ENCODE measurements at regions not wholly inside any gene's neighbourhood (a gene's known extent, or its start where the extent isn't known, plus 50 kb on each side); places are given as distances from the start of the nearest gene placed in this dataset.

GRCh38 chr10:117477961-117478670 lies 64.4 kb upstream of the EMX2 start:
- Histone ChIP-seq H3K27ac (peak overlapping the region; percentile 55 to 82), H3K4me1 (peaks cover 0 to 10% of the 10 kb centered on the region in 2 donors), H3K4me3 (no peak overlapping the region), H3K27me3 (no peaks in the 10 kb centered on the region), H3K9me3 (no peaks in the 10 kb centered on the region), H3K36me3 (no peaks in the 10 kb centered on the region)
- no peak for DNase-seq (ENCODE audit: low spot score in 2 of 2)
- TF ChIP-seq CTCF (IDR thresholded peaks at IDR 0.05): peak in 1 of 3 experiments; percentile 7
- intact Hi-C loops (cut with DNase I): loop anchor here (2.0 kb wide), 1 partner anchor 35 kb away; no protein-coding TSS in a partner anchor

GRCh38 chr10:117477211-117477947 lies 65.2 kb upstream of the EMX2 start:
- H3K9me3 ChIP-seq: no peaks in the 10 kb centered on the region
- no peak overlapping the region for H3K4me3 ChIP-seq
- intact Hi-C loops (cut with DNase I): loop anchor here (2.0 kb wide), 1 partner anchor 35 kb away; no protein-coding TSS in a partner anchor
- no peaks in the 10 kb centered on the region for H3K36me3 ChIP-seq
- H3K27ac ChIP-seq: peak overlapping the region; percentile 55 to 82
- H3K27me3 ChIP-seq: no peaks in the 10 kb centered on the region
- no peak for DNase-seq (ENCODE audit: low spot score in 2 of 2)
- peaks cover 0 to 10% of the 10 kb centered on the region in 2 donors for H3K4me1 ChIP-seq
- TF ChIP-seq CTCF (IDR thresholded peaks at IDR 0.05): no peak

GRCh38 chr10:117476716-117477115 lies 65.8 kb upstream of the EMX2 start:
- peak overlapping the region; percentile 55 to 82 for H3K27ac ChIP-seq

GRCh38 chr10:117476281-117476680 lies 66.3 kb upstream of the EMX2 start:
- intact Hi-C loops (cut with DNase I): loop anchor here (2.0 kb wide), 1 partner anchor 33 kb away; no protein-coding TSS in a partner anchor
- Histone ChIP-seq H3K4me1 (peaks cover 0 to 10% of the 10 kb centered on the region in 2 donors), H3K9me3 (no peaks in the 10 kb centered on the region), H3K4me3 (no peak overlapping the region), H3K36me3 (no peaks in the 10 kb centered on the region), H3K27ac (peak overlapping the region in 1 of 2 donors; percentile 82), H3K27me3 (no peaks in the 10 kb centered on the region)
- no peak for TF ChIP-seq CTCF (IDR thresholded peaks at IDR 0.05)
- no peak for DNase-seq (ENCODE audit: low spot score in 2 of 2)

More at GRCh38 chr10:117476716-117477115, 65.8 kb upstream of the EMX2 start:
- H3K4me1 ChIP-seq: peaks cover 0 to 10% of the 10 kb centered on the region in 2 donors
- no peak for DNase-seq (ENCODE audit: low spot score in 2 of 2)
- TF ChIP-seq CTCF (IDR thresholded peaks at IDR 0.05): no peak
- H3K36me3 ChIP-seq: no peaks in the 10 kb centered on the region
- intact Hi-C loops (cut with DNase I): loop anchor here (2.0 kb wide), 1 partner anchor 34 kb away; no protein-coding TSS in a partner anchor
- H3K9me3 ChIP-seq: no peaks in the 10 kb centered on the region
- H3K4me3 ChIP-seq: no peak overlapping the region
- no peaks in the 10 kb centered on the region for H3K27me3 ChIP-seq

GRCh38 chr10:117472872-117473271 lies 69.7 kb upstream of the EMX2 start:
- no peak overlapping the region for H3K27ac ChIP-seq
- no peaks in the 10 kb centered on the region for H3K36me3 ChIP-seq
- no peaks in the 10 kb centered on the region for H3K27me3 ChIP-seq
- no peak overlapping the region for H3K4me3 ChIP-seq
- no peaks in the 10 kb centered on the region for H3K9me3 ChIP-seq
- peaks cover 0 to 10% of the 10 kb centered on the region in 2 donors for H3K4me1 ChIP-seq
- TF ChIP-seq CTCF (IDR thresholded peaks at IDR 0.05): no peak
- no peak for DNase-seq (ENCODE audit: low spot score in 2 of 2)
- intact Hi-C loops (cut with DNase I): no loop called here
